ENCODE measurements at regions not wholly inside any gene's neighbourhood (a gene's known extent, or its start where the extent isn't known, plus 50 kb on each side); places are given as distances from the start of the nearest gene placed in this dataset.
A peak's percentile ranks its signal among the peaks of the same experiment; 100 is the strongest.

DNA sequence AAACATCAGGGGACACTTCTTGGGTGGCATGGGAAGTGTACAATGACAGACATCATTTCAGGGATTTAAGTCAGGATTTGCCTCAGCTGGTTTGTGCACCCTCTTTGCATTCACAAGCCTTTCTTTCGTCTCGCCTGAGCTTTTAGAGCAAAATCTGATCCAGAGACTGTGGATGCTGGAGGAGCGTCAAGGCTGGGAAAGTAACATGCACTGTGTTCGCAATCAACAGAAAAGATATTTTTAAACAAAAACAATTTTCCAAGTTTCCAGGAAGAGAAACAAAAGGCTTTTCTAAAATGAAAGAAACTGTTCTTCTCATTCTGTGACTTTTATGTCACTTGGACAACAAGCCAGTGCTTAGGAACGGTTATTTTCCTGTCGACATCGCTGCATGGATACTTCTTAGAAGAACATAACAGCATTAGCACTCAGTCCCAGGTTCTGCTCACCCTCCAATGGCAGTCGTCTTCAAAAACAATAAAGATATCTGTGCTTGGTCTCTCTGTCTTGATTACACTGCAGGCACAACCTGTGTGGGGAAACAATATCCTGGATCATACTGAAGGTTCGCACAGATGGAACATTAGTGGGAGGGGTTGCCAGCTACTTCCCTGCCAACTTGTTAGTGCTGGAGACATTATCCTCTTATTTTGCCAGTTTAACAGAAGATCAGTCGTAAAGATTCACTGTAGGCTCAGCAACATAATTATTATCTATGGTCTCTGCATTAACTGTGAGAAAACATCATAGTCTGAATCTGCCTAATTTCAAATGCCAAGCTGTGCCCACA is 403.3 kb upstream of the ATP2B1 start:
- no peak for DNase-seq

GRCh38 chr12:90106568-90106967 is 397.9 kb upstream of the ATP2B1 start:
- no peak for DNase-seq

DNA sequence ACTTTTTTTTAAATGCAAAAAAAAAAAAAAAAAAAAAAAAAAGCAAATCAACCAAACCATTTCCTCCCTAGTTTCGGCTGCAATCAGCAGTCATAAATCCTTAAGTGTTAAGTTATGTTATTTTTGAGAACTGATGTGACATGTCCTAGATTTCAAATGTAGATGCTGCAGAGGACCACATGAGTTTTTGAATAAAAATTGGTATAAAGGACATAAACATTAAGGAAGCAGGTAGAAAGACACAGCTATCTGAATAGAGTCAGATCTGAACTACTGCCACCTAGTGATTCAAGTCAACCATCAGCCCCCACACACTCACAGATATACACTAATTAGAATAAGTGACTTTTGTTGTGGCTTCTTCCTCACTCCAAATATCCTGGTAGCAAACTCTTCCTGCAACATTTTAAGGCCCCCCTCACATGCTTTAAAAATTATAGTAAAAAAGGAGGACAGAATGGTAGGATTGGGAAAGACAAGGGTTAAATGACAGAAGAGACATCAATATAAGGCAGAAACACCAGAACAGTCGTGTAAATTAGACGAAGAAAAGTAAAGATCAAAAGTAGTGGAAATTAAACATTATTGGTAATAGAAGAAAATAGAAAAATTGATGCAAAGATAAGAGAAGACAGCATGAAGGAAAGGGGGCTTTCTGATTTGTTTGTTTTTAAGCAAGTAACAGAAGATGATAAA is 394.5 kb upstream of the ATP2B1 start:
- peak; percentile 56 to 65 (median 63) for DNase-seq

GRCh38 chr12:90100579-90100978 is 391.9 kb upstream of the ATP2B1 start:
- DNase-seq, result peak; percentile 63 to 91 (median 82)

DNA sequence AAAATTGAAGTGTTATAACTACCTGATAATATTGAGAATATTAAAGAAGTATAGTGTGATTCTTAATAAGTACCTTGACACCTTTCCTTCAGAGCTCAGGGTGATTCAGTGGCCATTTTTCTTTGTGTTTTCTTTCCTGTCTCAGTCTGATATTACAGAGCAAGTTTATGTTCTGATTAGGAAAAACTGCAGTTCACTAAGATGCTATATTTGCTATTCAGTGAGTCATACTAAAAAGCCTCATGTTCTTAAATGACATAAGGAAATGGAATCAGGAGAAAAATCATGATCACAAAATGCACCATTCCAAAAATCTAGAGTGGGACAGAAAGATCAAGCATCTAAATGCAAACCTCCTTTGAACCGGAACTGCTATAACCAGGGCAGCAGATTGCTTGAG is 390.6 kb upstream of the ATP2B1 start:
- DNase-seq, result peak in 2 of 3 donors; percentile 54 to 70

GRCh38 chr12:90098132-90098779 is 389.6 kb upstream of the ATP2B1 start:
- DNase-seq, result no peak

GRCh38 chr12:90091809-90092208 is 383.2 kb upstream of the ATP2B1 start:
- no peak for DNase-seq

- peak; percentile 91 to 96 (median 96) for DNase-seq
These were observed 382.5 kb upstream of the ATP2B1 start for GRCh38 chr12:90090929-90091651.

GRCh38 chr12:90086281-90086680 is 377.6 kb upstream of the ATP2B1 start:
- DNase-seq, result peak; percentile 25 to 80 (median 65)

GRCh38 chr12:90085494-90086274 is 377.0 kb upstream of the ATP2B1 start:
- peak; percentile 12 to 36 (median 35) for DNase-seq

DNA sequence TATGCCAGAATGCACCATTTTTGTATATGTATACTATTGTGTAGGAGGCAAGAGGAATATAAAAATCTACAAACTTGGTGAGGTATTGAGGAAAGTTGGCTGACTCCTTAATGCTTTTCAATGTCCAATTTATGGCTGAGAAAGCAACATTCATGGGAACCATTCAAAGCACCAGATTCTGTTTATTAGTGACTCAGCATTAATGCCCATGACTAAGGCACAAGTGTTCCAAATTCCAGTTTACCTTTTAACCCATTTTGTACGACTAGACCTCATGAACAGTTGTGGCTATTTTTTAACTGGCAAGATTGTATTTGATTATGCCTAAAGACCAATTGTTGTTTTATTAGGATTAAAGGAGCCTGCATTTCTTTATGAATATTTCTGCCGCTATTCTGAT is 375.4 kb upstream of the ATP2B1 start:
- no peak for DNase-seq

DNA sequence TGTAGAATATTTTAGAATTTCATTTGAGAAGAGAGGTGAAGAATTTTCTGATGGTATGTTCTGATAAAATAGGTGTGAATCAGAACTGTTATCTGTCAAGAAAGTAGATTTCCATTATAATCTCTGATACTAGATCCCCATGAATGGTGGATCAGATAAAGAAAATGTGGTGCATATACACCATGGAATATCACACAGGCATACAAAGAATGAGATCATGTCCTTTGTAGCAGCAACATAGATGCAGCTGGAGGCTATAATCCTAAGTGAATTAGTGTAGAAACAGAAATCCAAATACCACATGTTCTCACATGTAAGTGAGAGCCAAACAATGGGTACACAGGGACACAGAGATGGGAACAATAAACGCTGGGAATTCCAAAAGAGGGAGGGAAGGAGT is 372.0 kb upstream of the ATP2B1 start:
- no peak for DNase-seq

DNA sequence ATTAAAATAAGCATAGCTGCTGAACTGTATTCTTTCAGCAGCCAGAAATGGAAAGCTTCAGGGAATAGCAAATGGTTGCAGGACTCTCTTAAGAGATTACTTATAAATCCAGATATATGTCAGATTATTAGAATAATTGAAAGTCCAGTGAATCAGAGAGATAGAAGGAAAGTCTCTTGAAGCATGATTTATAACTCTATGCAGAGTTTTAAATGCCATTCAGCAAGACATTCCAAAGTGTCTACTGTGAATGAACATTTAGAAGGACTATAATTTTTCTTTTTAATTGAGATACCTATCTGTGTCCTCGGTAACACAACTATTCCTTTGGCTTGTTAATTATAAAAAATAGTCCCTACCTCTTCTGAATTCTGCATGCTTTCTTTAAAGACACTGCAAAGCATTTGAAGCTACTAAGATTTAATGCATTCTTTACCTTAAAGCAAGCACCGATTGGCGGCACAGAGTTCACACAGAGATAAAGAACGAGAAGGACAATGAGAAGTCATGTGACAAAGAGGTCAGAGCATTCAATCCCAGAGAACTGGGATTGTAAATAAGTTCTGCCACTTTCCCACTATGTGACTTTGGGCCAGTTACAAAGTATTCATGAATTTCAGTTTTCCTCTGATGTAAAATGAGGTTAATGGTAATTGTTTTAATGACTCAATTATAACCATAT is 371.0 kb upstream of the ATP2B1 start:
- no peak for DNase-seq

DNA sequence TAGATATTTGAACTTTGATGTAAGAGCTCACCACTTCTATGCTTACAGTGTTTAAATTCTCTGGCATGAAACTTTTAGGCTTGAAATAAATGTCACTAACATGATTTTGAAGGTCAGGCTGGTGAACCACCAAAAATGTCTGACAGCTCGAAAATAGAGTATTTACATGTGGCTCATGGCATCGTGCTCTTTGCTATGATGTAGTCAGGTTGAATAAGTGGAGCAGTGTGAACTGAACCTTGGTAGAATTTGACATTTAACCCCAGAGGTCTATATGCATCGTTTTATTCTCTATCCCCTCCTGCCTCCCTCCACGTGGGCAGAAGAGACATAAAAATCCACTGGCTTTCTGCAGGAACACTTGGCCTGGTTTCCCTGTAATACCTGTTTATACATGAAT is 369.7 kb upstream of the ATP2B1 start:
- DNase-seq, result no peak

- DNase-seq, result no peak
These were observed 369.1 kb upstream of the ATP2B1 start for GRCh38 chr12:90077756-90078155.

GRCh38 chr12:90076851-90077319 is 368.2 kb upstream of the ATP2B1 start:
- DNase-seq, result no peak

DNA sequence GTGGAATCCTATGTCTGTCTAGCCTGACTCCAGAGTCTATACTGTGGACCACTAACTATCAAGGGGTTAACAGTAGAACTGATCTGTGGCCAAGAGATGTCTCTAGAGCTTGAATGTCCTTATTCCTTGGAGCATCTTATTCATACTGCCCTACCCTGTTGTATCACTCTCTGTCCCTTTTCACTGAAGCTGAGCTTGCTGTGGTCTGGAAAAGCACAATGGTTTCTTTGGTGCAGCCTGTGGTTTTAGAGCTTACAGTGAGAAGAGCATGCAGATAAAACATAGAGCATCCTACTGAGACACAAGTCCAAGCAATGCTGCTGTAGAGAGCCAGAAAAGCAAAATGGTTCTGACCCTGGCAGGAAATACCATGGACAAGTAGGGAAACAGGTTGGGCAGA is 367.0 kb upstream of the ATP2B1 start:
- no peak for DNase-seq

GRCh38 chr12:90074086-90074485 is 365.4 kb upstream of the ATP2B1 start:
- DNase-seq, result no peak

- no peak for DNase-seq
These were observed 363.4 kb upstream of the ATP2B1 start for GRCh38 chr12:90071996-90072395.

DNA sequence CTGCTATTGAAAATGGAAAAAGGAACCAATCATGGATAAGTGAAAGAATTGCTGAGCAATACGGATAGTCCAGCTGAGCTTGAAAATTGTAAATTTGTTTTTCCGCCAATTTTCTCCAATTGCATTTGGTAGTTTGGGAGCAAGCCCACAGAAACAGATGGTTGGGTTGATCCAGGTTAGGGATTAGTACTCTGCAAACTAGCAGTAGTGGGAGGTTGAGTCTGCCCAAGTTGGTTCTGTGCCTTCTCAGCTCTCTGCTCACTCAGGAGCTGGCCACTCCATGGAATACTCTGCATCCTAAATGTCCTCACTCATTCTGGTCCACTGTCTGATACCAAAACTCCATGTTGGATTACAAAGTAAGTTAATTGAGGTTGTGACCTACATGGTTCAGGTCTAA is 361.1 kb upstream of the ATP2B1 start:
- DNase-seq, result no peak

- no peak for DNase-seq
These were observed 359.2 kb upstream of the ATP2B1 start for GRCh38 chr12:90067791-90068190.

All from suppressor macrophage treated with lipopolysaccharide for 1 hour (primary cell).